ENCODE measurements at regions not wholly inside any gene's neighbourhood (a gene's known extent, or its start where the extent isn't known, plus 50 kb on each side); places are given as distances from the start of the nearest gene placed in this dataset.

GRCh38 chrX:64758047-64758446, 218.2 kb downstream of the ZC4H2 start:
- no peak for TF ChIP-seq SP1 (IDR thresholded peaks at IDR 0.05)
- no peak for TF ChIP-seq EGR1 (IDR thresholded peaks at IDR 0.05; ENCODE audit: low read depth in 2 of 2)
- TF ChIP-seq REST (IDR thresholded peaks at IDR 0.05): no peak
- TF ChIP-seq ATF3 (IDR thresholded peaks at IDR 0.05): no peak
- TF ChIP-seq, protein P1, sequence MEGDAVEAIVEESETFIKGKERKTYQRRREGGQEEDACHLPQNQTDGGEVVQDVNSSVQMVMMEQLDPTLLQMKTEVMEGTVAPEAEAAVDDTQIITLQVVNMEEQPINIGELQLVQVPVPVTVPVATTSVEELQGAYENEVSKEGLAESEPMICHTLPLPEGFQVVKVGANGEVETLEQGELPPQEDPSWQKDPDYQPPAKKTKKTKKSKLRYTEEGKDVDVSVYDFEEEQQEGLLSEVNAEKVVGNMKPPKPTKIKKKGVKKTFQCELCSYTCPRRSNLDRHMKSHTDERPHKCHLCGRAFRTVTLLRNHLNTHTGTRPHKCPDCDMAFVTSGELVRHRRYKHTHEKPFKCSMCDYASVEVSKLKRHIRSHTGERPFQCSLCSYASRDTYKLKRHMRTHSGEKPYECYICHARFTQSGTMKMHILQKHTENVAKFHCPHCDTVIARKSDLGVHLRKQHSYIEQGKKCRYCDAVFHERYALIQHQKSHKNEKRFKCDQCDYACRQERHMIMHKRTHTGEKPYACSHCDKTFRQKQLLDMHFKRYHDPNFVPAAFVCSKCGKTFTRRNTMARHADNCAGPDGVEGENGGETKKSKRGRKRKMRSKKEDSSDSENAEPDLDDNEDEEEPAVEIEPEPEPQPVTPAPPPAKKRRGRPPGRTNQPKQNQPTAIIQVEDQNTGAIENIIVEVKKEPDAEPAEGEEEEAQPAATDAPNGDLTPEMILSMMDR (IDR thresholded peaks at IDR 0.05; ENCODE audit: low read depth, low read length, missing input control): no peak
- no peak for TF ChIP-seq GABPA (IDR thresholded peaks at IDR 0.05 in 1 of 2, conservative IDR thresholded peaks at IDR 0.05 in 1 of 2)
- no peak for TF ChIP-seq RAD21 (IDR thresholded peaks at IDR 0.05)
